HG03571 (cell line): ENCODE measurements at regions not wholly inside any gene's neighbourhood (a gene's known extent, or its start where the extent isn't known, plus 50 kb on each side); places are given as distances from the start of the nearest gene placed in this dataset.
"Not testable (repeated sequence)": the region's sequence is repeated elsewhere in the genome, so short reads cannot be mapped to it uniquely, and the experiment has no call there.

Experiments used
- ATAC-seq: cut with Tn5 transposase; IDR thresholded peaks from one replicate; pipeline ENCODE4 v1.9.1; 2021; ENCODE audit not compliant: unreplicated experiment

DNA sequence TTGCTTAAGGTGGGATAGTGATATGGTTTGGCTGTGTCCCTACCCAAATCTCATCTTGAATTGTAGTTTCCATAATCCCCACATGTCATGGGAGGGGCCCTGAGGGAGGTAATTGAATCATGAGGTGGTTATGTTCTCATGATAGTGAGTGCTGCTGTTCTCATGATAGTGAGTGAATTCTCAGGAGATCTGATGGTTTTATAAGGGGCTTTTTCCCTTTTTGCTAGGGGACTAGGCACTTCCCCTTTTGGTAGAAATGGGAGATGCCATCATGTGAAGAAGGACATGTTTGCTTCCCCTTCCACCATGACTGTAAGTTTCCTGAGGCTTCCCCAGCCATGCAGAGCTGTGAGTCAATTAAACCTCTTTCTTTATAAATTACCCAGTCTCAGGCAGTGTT is 137.5 kb downstream of the DUSP10 start:
- not testable (repeated sequence) for ATAC-seq

GRCh38 chr1:221604948-221605347 is 136.9 kb downstream of the DUSP10 start:
- no peak for ATAC-seq

GRCh38 chr1:221605569-221605968 is 136.3 kb downstream of the DUSP10 start:
- no peak for ATAC-seq

DNA sequence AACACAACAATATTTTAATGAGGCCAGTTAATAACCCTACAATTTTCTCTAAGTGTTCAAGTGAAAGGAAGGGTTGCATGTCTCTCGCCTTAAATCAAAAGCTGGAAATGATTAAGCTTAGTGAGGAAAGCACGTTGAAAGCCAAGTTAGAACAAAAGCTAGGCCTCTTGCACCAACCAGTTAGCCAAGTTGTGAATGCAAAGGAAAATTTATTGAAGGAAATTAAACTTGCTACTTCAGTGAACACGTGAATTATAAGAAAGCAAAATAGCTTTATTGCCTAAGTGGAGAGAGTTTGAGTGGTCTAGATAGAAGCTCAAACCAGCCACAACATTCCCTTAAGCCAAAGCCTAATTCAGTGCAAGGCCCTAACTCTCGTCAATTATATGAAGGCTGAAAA is 135.6 kb downstream of the DUSP10 start:
- ATAC-seq: no peak

DNA sequence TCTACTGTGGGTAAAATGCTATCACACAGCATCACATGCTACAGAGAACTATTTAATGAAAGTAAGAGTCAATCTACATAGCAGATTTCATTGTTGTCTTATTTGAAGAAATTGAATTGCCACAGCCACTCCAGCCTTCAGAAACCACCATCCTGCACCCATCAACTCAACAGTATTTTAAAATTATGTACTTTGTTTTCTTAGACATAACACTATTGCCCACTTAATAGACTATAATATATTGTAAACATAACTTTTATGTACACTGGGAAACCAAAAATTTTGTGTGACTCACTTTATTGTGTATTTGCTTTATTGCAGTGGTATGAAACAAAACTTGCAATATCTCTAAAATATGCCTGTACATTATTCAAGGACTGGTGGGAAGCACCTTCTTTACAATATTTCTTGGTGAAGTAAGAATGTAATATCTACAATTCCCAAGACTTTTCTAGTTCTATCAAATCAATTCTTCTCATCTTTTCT is 133.0 kb downstream of the DUSP10 start:
- ATAC-seq: no peak

DNA sequence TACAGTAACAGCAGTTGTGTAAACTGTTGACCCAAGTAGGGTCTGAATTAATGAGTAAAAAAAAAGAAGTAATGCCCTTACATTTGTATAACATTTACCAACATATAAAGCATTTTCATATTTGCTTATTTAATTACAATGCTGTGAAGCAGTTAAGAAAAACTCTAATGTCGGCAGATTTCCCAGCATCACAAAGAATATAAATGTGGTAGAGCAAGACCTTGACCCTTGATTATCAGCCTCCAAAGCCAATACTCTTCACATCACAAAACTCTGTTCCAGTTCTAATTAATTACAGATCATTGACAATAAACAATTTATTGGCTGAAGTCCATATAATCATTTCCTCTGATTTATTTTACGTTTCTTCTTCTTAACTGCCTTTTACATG is 130.2 kb downstream of the DUSP10 start:
- no peak for ATAC-seq

- ATAC-seq: no peak
Measured at GRCh38 chr1:221612047-221612777, 129.7 kb downstream of the DUSP10 start.

DNA sequence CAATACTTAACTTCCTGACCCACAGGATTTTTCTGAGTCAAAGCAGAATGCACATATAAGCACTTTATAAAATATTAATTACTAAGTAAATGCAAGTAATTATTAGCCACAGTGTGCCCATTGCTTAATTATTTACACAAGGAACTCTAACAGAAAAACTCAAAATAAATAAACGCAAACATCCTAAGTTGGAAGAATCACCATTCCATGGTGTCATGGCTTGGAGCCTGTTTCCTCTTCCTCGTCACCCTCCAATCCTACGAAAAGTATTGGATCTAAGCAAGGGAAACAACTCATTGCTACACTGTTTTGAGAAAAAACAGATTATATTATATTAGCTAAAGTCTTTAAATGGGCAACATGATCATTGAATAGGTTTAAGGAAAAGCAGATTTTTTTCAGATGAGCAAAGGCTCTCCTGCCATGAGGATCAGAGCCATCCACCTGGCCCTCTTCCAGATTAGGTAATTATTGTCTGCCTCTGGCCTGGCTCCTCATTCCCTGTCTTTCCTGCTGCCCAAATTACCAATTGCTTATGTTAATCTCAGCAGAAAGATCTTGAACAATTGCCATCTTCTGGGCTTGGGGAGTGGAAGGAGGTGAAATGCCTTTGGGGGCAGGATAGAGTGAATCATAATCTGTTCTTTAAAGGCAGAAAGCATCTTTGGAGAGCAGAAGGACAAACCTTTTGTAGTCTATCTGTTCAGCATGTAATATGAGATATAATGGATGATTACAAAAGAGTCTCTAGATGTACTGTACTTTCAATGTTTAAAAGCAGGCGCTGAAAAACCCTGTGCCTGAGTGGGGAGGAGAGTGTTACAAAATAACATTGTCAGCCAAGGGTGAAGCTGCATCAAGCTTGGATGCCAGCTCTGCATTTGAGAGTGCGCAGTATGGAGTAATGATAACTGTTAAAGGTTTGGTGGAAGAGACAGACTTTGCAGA is 121.2 kb downstream of the DUSP10 start:
- ATAC-seq: no peak

- no peak for ATAC-seq
Measured at GRCh38 chr1:221621683-221622082, 120.2 kb downstream of the DUSP10 start.

DNA sequence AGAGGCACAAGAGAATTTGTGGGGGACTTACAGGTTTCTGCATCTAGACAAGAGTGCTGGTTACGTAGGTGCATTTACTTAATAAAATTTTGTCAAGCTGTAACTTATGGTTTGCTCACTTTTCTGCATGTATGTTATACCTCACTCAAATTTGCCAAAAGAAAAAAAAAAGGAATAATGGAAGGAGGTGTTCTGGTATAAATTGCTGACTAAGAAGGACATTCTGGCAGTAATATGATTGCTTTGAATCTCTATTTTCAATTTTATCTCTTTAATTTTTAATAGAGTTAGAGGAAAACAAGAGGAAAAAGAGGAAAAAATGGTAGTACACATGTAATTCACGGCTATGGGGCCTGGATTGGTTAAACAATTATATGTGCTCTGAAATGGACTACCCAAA is 119.5 kb downstream of the DUSP10 start:
- no peak for ATAC-seq

GRCh38 chr1:221625026-221625425 is 116.9 kb downstream of the DUSP10 start:
- no peak for ATAC-seq

GRCh38 chr1:221626041-221626440 is 115.8 kb downstream of the DUSP10 start:
- ATAC-seq: no peak

GRCh38 chr1:221630236-221630635 is 111.7 kb downstream of the DUSP10 start:
- ATAC-seq: no peak

DNA sequence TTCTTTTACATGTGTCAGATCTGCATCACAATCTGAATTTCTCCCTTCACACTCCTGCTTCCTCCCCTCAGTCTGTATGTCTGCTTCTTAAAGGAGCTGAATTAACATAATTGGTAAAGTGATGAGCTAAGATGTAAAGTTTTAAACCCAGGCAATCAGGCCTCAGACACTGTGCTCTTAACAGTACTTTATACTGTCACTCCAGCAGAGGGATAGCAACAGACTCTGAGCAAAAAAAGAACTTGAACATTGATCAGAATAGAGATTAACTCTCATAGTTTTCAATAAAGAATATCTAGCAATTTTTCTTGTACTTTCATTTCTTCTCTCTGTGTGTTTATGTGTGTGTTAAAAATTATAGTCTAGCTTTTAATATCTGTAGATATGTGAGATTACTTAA is 110.3 kb downstream of the DUSP10 start:
- ATAC-seq: no peak

DNA sequence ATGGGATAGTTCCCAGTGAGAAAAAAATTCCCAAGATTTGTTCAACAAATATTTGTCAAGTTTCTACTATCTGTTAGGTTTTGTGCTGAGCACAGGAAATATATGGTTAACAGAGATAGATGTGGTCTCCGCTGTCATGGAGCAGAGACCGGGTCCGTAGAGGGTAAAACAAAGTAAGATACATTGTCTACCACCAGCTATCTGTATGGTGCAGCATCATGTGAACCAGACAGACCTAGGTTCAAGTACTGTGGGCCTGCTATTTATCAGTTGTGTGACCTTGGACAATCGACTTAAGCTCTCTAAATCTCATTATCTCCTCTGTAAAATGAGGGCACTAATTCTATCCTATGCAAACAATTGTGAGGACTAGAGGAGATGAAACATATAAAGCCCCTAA is 109.8 kb downstream of the DUSP10 start:
- ATAC-seq: no peak

DNA sequence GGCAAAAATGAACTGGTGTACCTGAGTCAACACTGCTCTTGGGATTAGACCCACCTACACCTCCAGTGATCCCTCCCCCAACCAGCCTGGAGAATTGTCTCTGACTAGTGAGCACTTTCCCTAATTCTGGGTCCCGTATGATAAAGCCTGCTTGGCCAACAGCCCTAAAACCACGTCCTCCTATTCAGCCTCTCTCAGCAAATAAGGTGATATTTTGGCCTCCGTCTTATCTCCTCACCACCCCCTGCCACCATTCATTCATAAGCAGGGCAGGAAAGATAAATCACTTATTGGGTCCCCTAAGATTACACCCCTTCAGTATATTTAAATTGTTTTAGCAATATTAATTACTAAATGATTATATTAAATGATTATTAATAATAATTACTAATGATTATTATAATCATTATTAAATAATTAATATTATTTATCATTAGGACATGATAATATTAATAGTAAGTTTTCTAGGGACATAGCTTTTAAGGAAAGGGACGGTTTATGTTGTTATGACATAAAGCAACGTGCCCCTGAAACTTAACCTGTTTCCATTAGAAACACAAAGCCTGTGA is 108.0 kb downstream of the DUSP10 start:
- ATAC-seq: no peak

DNA sequence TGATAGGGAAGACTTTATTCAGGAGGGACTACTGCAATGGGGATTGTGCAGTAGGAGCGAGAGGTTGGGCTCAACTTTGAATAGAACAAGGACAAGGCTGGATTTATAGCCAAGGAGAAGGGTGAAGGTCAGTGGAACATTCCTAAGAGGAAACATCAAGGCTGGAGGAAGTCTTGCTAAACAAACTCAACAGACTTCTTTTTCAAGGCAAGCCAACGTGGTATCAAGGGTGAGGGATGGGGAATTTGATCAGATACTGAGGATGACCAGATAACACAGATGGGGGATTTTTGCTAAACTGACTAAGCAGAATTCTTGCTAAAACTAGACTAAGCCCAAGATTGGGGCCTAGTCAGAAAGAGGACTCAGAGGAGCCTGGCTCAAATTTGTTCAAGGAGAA is 107.3 kb downstream of the DUSP10 start:
- no peak for ATAC-seq

- ATAC-seq: no peak
Measured at GRCh38 chr1:221635305-221635704, 106.6 kb downstream of the DUSP10 start.

DNA sequence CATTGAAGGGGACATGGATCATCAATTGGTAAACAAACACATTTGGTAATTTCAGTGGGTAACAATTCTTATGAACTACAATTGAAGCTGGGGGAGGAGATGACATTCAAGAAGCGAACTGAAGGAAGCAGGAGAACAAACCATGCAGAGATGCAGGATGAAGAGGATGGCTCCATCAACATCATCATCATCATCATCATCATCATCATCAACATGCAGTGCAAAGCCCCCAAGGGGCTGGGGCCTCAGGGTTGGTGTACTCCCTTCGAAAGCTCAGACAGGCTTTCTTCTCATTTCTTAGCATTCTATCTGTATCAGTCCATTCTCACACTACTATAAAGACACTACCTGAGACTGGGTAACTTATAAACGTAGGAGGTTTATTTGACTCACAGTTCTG is 105.8 kb downstream of the DUSP10 start:
- no peak for ATAC-seq

DNA sequence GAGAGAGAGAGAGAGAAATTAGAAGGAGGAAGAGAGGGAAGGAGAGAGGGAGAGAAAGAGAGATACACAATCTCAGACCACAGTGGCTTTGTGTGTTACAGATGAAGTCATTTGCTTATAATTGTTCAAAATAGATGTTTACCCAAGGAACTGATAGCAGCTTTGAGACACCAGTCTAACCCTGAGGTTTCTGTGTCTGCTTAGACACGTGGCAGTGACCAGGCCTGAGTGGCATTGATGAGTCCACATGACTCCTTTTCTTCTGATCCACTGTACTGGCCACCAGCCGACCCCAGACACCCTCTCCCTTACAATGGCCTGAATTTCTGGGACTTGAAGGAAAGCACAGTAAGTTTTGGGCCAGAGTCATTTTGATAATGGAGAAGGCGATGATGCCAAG is 104.9 kb downstream of the DUSP10 start:
- ATAC-seq: no peak

GRCh38 chr1:221637641-221638041 is 104.2 kb downstream of the DUSP10 start:
- no peak for ATAC-seq

DNA sequence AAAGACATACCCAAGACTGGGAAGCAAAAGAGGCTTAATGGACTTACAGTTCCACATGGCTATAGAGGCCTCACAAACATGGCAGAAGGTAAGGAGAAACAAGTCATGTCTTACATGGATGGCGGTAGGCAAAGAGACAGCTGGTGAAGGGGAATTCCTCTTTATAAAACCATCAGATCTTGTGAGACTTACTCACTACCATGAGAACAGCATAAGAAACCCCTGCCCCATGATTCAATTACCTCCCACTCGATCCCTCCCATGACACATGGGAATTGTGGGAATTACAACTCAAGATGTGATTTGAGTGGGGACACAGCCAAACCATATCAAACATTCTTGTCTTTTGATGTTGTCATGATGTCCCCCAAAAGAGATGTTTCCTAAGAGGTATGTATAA is 103.3 kb downstream of the DUSP10 start:
- no peak for ATAC-seq
